HG03039 (cell line): ENCODE measurements at regions not wholly inside any gene's neighbourhood (a gene's known extent, or its start where the extent isn't known, plus 50 kb on each side); places are given as distances from the start of the nearest gene placed in this dataset.
A peak's percentile ranks its signal among the peaks of the same experiment; 100 is the strongest.
"Not testable (repeated sequence)": the region's sequence is repeated elsewhere in the genome, so short reads cannot be mapped to it uniquely, and the experiment has no call there.

ENCODE experiments used
- ATAC-seq: cut with Tn5 transposase; IDR thresholded peaks from one replicate; pipeline ENCODE4 v1.9.1; 2021; ENCODE audit warnings: mild to moderate bottlenecking, moderate library complexity; ENCODE audit not compliant: unreplicated experiment

DNA sequence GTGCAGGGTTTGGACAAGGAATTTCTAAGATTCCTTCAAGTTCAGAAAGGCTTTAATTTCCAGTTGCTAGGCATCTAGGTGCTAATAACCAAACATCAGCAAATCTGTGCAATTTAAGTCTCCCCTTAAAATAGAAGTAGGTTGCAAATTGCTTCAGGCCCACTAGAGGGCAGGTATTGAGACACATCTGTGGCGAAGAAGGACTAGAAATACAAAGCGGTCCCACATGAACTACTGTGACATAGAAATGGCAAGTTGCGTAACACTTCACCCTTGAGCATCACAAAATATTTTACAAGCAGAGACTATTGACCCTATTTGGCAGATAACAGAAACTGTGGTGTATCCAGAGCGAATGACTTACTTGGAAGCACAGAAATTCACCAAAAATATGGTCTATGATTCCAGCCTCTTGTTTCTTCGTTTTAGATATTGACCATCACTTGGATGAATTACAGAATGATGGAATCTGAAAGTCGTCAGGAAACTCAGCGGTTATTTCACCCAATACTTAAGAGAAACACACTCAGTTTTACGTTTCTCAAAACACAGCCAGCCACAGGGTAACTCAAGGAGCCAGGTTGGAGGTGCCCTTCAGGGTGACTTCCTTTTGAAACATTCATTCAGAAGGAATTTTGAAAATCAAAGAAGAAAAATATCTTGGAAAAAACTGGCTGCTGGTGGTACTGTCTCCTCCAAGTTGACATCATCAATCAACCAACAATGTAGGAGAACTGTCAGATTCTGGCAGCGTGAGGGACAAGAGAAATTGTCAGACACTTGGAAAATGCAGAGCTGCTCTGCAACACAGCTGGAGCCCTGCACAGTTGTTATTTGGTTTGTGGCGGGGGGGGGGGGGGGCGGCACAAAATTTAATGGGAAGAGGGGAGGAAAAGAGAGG, 256.3 kb upstream of the MINDY3 start:
- ATAC-seq: no peak

DNA sequence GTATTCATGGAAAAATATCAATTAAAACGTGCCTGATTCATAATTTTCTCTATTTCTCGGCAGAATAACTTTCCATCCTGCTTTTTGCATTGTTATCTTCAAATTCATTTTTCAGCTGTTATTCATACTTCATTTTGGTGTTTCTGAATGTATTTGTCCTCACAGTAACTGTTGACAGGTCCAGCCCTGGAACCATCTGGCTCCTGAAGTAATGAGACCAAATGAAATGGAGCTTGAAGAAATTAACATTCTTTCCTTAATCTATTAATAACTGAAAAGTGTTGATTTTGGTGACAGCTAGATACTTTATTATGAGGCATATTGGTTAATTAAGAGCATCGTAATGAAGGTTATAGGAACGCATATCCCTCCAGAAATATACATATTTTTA, 257.0 kb upstream of the MINDY3 start:
- ATAC-seq: no peak

DNA sequence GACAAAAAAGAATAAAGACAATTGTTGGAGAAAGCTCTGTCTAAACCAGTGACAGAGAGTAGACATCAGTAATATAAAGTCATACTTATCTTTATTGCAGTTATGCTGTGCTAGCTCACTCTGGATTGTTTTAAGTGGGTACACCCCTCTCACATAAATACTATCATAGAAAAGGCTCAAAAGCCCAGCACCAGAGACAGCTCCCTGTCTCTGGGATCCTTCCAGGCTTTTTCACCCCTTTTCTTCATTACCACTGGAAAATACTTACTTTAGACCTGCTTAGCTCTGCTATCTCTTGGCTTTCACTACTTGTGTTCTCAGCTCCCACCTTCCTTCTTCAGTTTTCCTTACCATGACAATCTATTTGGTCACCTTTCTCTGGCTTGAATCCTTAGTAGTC, 259.1 kb upstream of the MINDY3 start:
- ATAC-seq: no peak

DNA sequence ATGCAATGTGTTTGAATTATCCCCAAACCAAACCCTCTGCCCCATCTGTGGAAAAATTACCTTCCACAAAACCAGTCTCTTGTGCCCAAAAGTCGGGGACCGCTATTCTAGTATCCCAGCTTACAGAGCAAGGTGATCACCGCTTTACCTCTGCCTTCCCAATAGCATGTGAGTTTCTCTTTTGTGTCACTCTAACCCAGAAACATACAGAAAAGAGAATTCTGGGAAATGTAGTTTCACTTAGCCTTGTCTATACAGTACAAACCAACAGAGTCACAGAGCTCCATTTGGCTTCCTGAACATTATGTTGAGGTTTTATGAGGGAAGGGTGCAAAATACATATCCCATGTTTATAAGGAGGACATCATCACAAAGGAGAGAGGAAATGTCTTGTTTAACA, 260.3 kb upstream of the MINDY3 start:
- no peak for ATAC-seq

DNA sequence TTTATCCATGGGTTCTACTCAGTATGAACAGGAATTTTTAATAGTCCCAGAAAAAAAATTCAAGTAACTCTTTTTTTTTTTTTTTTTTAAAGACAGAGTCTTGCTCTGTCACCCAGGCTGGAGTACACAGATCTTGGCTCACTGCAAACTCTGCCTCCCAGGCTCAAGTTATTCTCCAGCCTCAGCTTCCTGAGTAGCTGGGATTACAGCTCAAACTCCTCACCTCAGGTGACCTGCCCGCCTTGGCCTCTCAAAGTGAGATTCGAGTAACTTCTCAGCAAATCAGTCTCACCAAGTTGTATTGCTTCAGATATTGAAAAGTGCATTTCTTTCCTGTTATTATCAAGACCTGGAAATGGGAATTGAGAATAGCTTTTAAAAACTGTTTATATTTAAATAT, 281.2 kb upstream of the MINDY3 start:
- no peak for ATAC-seq

DNA sequence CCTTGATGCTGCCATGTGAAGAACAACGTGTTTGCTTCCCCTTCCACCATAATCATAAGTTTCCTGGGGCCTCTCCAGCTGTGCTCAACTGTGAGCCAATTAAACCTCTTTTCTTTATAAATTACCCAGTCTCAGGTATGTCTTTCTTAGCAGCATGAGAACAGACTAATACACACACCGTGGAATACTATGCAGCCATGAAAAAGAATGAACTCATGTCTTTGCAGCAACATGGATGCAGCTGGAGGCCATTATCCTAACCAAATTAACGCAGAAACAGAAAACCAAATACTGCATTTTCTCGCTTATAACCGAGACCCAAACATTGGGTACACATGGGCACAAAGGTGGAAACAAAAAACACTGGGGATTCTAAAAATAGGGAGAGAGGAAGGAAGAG, 286.7 kb upstream of the MINDY3 start:
- ATAC-seq: no peak

DNA sequence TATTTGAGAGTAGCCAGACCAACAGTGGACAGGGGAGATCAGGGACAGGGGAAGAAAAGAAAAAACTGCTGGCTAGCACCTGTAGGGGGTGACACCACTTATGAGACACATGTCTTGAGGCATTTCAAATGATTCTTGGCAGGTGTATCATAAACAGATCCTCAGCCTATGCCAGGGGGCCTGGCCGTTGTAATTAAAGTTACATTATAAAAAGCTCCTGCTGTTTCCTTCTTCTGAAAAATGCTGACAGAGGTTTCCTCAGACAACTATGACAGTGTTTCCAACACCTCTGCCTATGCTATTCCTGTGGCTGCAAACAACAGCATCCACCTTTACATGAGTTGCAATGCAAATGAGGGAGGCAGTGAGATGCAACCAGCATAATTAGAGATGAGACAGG, 281.0 kb upstream of the PTER start:
- no peak for ATAC-seq

DNA sequence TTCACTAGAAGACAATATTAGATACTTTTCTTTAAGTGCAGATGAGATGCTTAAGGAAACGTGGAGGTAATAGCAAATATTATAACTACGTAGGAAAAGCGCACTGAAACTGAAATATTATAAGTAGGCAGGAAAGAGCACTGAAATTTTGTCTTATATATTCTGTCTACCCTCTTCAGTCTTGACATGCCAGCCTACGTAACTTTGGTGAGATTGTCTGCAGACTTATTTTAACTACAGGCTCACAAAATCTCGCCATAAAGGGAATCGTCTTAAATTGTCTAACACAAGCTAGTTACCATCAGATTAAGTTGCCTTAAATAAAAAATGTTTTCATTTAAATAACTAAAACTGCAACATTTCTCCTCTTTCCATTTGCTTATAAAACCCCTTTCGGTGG, 280.1 kb upstream of the PTER start:
- ATAC-seq: no peak

DNA sequence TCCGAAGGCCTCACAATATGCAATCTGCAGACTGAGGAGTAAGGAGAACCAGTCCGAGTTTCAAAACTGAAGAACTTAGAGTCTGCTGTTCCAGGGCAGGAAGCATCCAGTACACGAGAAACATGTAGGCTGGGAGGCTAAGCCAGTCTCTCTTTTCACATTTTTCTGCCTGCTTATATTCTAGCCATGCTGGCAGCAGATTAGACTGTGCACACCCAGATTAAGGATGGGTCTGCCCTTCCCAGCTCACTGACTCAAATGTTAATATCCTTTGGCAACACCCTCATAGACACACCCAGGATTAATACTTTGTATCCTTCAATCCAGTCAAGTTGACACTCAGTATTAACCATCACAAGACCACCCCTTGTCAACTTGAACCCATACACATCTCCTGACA, 271.7 kb upstream of the PTER start:
- not testable (repeated sequence) for ATAC-seq

DNA sequence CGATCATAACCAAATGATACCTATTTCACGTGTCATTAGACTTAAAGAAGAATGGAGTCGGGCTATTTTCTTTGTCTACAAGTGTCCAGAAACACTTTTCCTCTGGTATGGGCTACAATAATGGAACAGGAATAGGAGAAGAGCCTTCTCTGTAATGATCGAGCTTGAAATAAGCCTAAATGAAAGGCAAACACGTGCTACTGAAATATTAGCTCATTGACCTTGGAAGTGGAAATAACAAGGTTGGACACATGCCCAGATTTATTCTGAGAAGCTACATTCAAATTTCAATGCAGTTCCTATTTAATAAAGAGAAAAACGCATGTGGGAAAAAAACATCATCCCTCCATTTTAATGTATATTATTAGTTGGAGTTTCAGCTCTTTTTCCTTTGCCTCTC, 254.7 kb upstream of the PTER start:
- ATAC-seq: no peak

DNA sequence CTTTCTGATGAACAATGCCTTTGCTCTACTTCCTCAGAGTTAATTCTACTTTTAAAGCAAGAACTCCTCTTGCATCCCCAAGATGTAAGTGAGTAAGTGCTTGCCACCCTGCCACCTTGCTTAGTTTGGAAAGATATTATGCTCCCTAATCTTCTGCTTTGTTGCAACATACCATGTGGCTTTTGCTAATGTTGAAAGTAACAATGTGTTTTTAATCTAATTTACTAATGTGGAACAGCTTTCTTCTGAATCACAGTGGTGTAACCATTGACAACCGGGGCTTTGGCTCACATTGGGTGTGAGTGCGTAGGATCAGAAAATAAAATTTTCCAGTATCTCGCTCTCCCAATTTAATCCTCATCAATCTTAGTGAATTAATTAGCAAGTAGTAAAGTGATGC, 254.1 kb upstream of the PTER start:
- no peak for ATAC-seq

DNA sequence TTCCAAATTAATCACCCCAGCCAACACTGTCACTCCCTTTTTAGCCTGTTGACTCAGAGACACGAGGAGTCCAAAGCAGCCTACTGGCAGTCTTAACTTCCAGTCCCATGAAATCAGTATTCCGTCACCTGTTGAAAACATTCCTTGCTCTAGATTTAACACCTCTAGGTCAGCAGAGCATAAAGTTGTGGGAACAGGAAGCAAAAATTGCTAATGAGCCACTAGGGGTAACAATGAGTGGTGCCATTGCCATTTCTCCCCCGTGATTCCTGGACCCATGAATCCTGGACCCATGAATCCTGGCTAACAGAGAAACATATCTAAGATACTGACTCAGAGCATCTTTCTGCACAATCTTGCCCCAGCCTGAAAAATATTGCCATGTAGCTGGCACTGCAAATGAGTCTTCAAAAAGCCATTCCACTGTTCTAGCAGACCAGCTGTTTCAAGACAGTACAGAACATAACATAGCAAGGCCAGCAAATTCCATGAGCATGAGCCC, 252.7 kb upstream of the PTER start:
- no peak for ATAC-seq

DNA sequence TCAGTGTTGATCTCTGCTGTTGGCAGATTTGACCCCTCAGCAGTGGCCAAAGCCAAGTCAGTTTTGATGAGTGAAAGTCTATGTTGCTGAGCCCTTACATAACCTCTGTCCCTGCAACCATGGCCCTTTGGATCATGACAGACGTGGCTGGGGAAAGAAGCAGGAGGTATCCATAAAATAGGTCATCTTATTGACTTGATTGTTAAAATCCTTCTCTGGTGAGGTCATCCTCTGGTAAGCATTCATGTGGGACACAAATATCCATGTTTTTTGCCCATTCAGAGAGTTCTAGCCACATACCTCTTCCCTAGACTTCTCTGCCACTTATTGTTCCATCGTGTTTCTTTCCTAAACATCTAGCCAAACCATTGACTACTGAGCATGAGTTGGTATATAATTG, 251.9 kb upstream of the PTER start:
- ATAC-seq: no peak

DNA sequence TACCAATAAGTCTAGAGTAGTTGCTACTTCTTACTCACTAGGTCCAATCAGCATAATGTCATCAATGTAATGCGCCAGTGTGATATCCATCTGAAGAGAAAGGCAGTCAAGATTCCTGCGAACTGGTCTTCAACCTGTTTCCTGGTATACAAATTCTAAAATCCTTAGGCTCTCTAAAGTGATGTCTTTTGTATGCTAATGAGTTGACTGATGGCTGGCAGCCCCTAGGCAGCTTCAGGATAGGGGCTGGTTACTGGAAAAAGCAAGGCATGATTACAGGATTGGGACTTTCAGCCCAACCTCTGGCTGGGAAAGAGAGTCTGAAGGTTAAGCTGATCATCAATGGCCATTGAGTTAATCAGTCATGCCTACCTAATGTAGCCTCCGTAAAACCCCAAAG, 250.2 kb upstream of the PTER start:
- ATAC-seq: no peak

DNA sequence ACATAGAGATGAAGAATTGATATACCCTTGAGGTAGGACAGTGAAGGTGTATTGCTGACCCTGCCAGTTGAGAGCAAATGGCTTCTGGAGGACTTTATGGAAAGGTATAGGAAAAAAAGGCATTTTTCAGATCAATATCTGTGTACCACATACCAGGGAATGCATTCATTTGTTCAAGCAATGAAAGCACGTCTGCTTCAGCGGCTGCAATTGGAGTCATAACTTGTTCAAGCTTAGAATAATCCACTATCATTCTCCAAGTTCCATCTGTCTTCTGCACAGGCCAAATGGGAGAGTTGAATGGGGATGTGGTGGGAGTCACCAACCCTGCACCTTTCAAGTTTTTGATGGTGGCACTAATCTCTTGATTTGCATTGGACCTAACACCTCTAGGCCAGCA, 249.6 kb upstream of the PTER start:
- no peak for ATAC-seq

DNA sequence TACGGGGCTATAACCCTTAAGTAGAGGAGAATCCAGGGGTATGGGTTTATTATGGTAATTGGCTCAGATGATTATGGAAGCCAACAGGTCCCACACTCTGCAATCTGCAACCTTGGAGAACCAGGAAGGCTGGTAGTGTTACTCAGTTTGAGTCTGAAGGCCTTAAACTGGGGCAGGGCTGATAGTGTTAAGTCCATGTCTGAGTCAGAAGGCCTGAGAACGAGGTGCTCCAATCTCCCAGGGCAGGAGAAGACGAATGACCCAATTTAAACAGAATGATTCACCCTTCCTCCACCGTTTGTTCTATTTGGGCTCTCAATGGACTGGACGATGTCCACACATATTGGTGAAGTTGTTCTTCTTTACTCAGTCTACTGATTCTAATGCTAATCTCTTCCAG, 244.5 kb upstream of the PTER start:
- ATAC-seq: no peak

DNA sequence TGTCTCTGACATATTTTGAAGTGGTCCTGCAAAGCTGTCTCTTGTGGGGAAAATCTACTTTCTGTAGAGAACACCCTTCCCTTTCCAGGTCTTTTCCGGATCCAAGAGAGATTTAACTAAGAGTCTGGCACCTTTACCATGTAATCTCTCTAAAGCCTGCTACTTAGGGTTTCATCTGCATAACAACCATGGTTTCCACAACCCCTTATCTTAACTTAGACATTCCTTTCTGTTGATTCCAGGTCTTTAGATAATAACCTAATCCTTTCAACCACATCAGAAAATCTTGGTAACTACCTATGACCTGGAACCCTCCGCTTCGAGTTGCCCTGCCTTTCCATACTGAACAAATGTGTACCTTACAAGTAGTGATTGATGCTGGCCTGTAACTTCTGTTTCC, 243.6 kb upstream of the PTER start:
- ATAC-seq: no peak

DNA sequence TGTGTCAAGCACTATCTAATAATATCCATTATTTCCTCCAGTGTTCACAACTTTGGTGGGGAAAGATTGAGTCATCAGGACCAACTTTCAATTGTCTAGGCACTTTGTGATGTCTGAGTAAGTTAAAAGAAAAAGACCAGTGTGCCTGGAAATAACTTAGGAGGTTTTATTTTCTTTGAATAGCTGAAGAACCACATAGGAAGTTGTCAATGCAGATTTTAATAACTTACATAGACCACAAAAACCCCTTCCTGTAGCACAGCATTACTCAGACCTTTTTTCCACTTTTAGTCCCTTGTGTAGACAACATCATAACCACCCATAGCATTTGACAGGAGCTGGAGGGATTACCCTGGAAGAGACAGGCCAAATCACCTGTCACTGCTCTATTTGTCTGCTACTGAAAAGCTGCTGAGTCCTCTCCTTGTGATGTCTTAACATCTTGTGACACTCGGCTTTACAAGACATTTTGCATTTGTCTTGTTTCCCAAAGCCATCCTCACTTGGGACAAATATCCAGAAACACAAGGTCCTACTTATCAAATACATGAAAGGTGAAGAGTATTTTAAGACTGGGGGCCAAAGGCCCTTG, 241.5 kb upstream of the PTER start:
- peak; percentile 86 for ATAC-seq

DNA sequence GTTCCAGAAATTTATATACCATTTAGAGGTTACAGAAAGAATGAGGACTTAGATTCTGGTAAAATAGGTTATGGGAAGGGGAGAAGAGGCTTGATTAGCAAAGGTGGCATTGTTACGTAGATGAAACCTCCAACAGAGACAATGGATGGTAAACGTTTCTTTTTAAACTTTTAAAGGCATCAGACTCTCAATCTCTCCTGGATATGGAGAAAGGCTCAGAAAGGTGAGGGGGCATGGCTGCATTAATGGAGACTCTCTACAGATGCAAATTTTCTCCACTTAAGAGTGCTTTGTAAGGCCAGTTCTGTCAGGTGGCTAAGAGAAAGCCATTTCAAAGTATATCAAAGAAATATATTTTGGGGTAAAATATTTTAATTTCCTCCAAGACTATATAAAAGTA, 240.9 kb upstream of the PTER start:
- no peak for ATAC-seq

DNA sequence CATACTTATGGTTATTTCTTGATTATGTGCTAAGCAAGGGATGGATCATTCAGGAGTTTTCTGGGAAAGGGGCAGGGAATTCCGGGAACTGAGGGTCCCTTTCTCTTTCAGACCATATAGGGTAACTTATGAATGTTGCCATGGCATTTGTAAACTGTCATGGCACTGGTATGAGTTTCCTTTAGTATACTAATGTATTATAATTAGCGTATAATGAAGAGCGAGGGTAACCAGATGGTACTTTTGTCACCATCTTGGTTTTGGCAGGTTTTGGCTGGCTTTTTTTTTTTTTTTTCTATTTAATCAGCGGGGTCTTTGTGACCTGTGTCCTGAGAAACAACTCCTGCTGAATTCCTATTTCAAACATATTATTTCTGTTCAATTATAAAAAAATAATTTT, 237.6 kb upstream of the PTER start:
- ATAC-seq: no peak

DNA sequence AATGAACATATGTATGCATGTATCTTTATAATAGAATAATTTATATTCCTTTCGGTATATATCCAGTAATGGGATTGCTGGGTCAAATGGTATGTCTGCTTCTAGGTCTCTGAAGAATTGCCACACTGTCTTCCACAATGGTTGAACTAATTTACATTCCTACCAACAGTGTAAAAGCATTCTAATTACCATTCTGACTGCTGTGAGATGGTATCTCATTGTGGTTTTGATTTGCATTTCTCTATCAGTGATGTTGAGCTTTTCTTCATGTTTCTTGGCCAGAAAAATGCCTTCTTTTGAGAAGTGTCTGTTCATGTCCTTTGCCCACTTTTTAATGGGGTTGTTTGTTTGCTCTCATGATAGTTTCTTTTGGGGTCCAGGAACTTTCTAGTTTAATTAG, 213.2 kb upstream of the PTER start:
- ATAC-seq: not testable (repeated sequence)

DNA sequence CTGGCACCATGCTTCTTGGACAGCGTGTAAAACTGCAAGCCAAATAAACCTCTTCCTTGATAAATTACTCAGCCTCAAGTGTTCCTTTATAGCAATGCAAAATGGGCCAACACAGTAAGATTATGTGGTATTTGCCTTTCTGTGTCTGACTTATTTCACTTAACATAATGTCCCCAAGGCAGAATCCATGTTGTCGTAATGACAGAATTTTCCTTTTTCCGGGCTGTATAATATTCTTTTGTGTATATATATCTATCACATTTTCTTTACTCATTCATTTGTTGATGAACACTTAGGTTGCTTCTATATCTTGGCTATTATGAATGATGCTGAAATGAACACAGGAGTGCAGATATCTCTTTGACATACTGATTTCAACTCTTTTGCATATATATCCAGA, 209.1 kb upstream of the PTER start:
- no peak for ATAC-seq

DNA sequence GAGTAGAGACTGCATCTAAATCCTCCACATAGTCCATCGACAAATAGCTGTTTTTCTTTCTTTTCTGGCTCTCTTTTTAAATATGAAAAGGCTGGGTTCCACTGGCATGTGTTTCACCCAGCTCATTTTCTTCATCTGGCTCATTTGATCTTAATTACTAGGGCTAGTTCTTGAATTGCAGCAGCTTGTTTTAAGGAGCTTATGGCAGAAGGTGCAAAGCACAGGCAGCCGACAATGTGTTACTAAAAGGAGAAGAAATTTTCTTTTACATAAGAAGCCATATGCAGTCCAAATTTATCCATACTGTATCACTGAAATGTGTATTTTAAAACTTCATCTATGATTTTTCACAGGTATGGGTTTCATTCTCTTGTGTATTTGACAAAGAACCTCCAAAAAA, 205.6 kb upstream of the PTER start:
- no peak for ATAC-seq
